H9 (cell line): ENCODE measurements at regions not wholly inside any gene's neighbourhood (a gene's known extent, or its start where the extent isn't known, plus 50 kb on each side); places are given as distances from the start of the nearest gene placed in this dataset.

Experiments used
- DNase-seq: peaks from one replicate; pipeline ENCODE4 v3.0.0-alpha.2; 2017
- H2AFZ ChIP-seq: one replicate; pipeline ENCODE4 v1.6.1; 2013; ENCODE audit warnings: mild to moderate bottlenecking, low read length, control low read depth, moderate library complexity
- H2AK5ac ChIP-seq: 2 replicates; pipeline ENCODE4 v1.6.1; 2013; ENCODE audit warnings: low read length, control low read depth, mixed read lengths; ENCODE audit not compliant: insufficient read length
- H2BK120ac ChIP-seq: one replicate; pipeline ENCODE4 v1.6.1; 2013; ENCODE audit warnings: low read depth, mild to moderate bottlenecking, low read length, control low read depth, inconsistent platforms; ENCODE audit not compliant: poor library complexity, severe bottlenecking
- H2BK12ac ChIP-seq: 2 replicates; pipeline ENCODE4 v1.6.1; 2013; ENCODE audit warnings: low read length, control low read depth, mixed read lengths, low read depth; ENCODE audit not compliant: insufficient read length
- H2BK15ac ChIP-seq: 2 replicates; pipeline ENCODE4 v1.6.1; 2013; ENCODE audit warnings: low read depth, low read length, control low read depth
- H2BK20ac ChIP-seq: one replicate; pipeline ENCODE4 v1.6.1; 2013; ENCODE audit warnings: low read depth, mild to moderate bottlenecking, low read length, control low read depth, inconsistent platforms; ENCODE audit not compliant: poor library complexity, severe bottlenecking
- H2BK5ac ChIP-seq: 2 replicates; pipeline ENCODE4 v1.6.1; 2013; ENCODE audit warnings: low read length, control low read depth, mixed read lengths; ENCODE audit not compliant: insufficient read length
- H3K14ac ChIP-seq: 2 replicates; pipeline ENCODE4 v1.6.1; 2013; ENCODE audit warnings: low read length, control low read depth; ENCODE audit not compliant: insufficient read depth
- H3K18ac ChIP-seq: 2 replicates; pipeline ENCODE4 v1.6.1; 2013; ENCODE audit warnings: low read depth, mild to moderate bottlenecking, mixed read lengths, low read length, control low read depth; ENCODE audit not compliant: insufficient read length
- H3K23ac ChIP-seq: 2 replicates; pipeline ENCODE4 v1.6.1; 2013; ENCODE audit warnings: low read length, control low read depth, mixed read lengths, low read depth; ENCODE audit not compliant: insufficient read length
- H3K23me2 ChIP-seq: 2 replicates; pipeline ENCODE4 v1.6.1; 2013; ENCODE audit warnings: low read depth, mild to moderate bottlenecking, mixed read lengths, low read length, control low read depth; ENCODE audit not compliant: insufficient read length, poor library complexity, severe bottlenecking
- H3K27ac ChIP-seq: 2 replicates; pipeline ENCODE4 v1.5.1; 2013; ENCODE audit warnings: low read length, control low read depth, mixed read lengths, low read depth; ENCODE audit not compliant: insufficient read length
- H3K27me3 ChIP-seq: 2 replicates; pipeline ENCODE4 v1.6.1; 2013; ENCODE audit warnings: low read length, control low read depth, inconsistent platforms; ENCODE audit not compliant: insufficient read depth
- H3K4ac ChIP-seq: 2 replicates; pipeline ENCODE4 v1.6.1; 2013; ENCODE audit warnings: low read depth, mild to moderate bottlenecking, control low read depth, inconsistent platforms, low read length, moderate library complexity
- H3K4me1 ChIP-seq: 2 replicates; pipeline ENCODE4 v1.6.1; 2013; ENCODE audit warnings: low read length, control low read depth, inconsistent platforms; ENCODE audit not compliant: insufficient read depth
- H3K4me2 ChIP-seq: 2 replicates; pipeline ENCODE4 v1.6.1; 2013; ENCODE audit warnings: low read length, control low read depth, mixed read lengths; ENCODE audit not compliant: insufficient read length, insufficient read depth
- H3K56ac ChIP-seq: 2 replicates; pipeline ENCODE4 v1.6.1; 2013; ENCODE audit warnings: low read depth, mild to moderate bottlenecking, mixed read lengths, low read length, control low read depth; ENCODE audit not compliant: insufficient read length
- H3K79me1 ChIP-seq: 2 replicates; pipeline ENCODE4 v1.6.1; 2013; ENCODE audit warnings: low read depth, mild to moderate bottlenecking, moderate library complexity, low read length, control low read depth, inconsistent platforms; ENCODE audit not compliant: insufficient read depth, poor library complexity, severe bottlenecking
- H3K79me2 ChIP-seq: 2 replicates; pipeline ENCODE4 v1.6.1; 2013; ENCODE audit warnings: low read length, control low read depth, inconsistent platforms; ENCODE audit not compliant: insufficient read depth
- H3K9ac ChIP-seq: 2 replicates; pipeline ENCODE4 v1.6.1; 2013; ENCODE audit warnings: low read length, control low read depth, mixed read lengths; ENCODE audit not compliant: insufficient read length; ENCODE audit errors: extremely low read depth
- H3K9me3 ChIP-seq: one replicate; pipeline ENCODE4 v1.6.1; 2013; ENCODE audit warnings: low read depth, low read length, inconsistent platforms; ENCODE audit not compliant: control insufficient read depth
- H3T11ph ChIP-seq: one replicate; pipeline ENCODE4 v1.6.1; 2013; ENCODE audit warnings: mild to moderate bottlenecking, low read length, control low read depth, inconsistent platforms
- H4K20me1 ChIP-seq: one replicate; pipeline ENCODE4 v1.6.1; 2013; ENCODE audit not compliant: control insufficient read depth, insufficient read length, insufficient read depth
- H4K5ac ChIP-seq: 2 replicates; pipeline ENCODE4 v1.6.1; 2013; ENCODE audit warnings: low read depth, mild to moderate bottlenecking, mixed read lengths, low read length, control low read depth; ENCODE audit not compliant: insufficient read length
- H4K8ac ChIP-seq: replicated peaks from 2 replicates; pipeline ENCODE4 v1.6.1; 2013; ENCODE audit warnings: low read length, control low read depth, mixed read lengths, low read depth; ENCODE audit not compliant: insufficient read length
- H4K91ac ChIP-seq: 2 replicates; pipeline ENCODE4 v1.6.1; 2013; ENCODE audit warnings: low read depth, mild to moderate bottlenecking, moderate library complexity, mixed read lengths, low read length, control low read depth; ENCODE audit not compliant: insufficient read length
- H3K27ac Mint-ChIP-seq, 3 experiments: 2 replicates in 2 of 3; 3 replicates in 1 of 3; pipeline ENCODE4 v1.8.0; 2020 to 2021; ENCODE audit warnings: mixed read lengths in 3 of 3, mild to moderate bottlenecking in 1 of 3, moderate library complexity in 1 of 3
- H3K27me3 Mint-ChIP-seq: 2 replicates; pipeline ENCODE4 v1.8.0; 2021; ENCODE audit warnings: low read depth, mild to moderate bottlenecking, moderate library complexity, mixed read lengths
- H3K36me3 Mint-ChIP-seq, 3 experiments: 2 replicates in 2 of 3; 3 replicates in 1 of 3; pipeline ENCODE4 v1.8.0; 2020 to 2021; ENCODE audit warnings: low read depth in 3 of 3, mixed read lengths in 3 of 3; ENCODE audit not compliant: insufficient read depth in 1 of 3
- H3K4me1 Mint-ChIP-seq, 2 experiments: 2 replicates each; pipeline ENCODE4 v1.8.0; 2020; ENCODE audit warnings: mixed read lengths in 2 of 2
- H3K4me3 Mint-ChIP-seq, 2 experiments: 2 replicates in 1 of 2; 3 replicates in 1 of 2; pipeline ENCODE4 v1.8.0; 2020 to 2021; ENCODE audit warnings: mild to moderate bottlenecking in 2 of 2, mixed read lengths in 2 of 2, moderate library complexity in 1 of 2
- H3K9me3 Mint-ChIP-seq, 2 experiments: 2 replicates in 1 of 2; 3 replicates in 1 of 2; pipeline ENCODE4 v1.8.0; 2020; ENCODE audit warnings: mild to moderate bottlenecking in 2 of 2, mixed read lengths in 2 of 2, moderate library complexity in 1 of 2
- WGBS: extraction: QIAGEN DNeasy Blood & Tissue Kit; methylation state at CpG from one replicate; pipeline ENCODE4 v1.1.7; 2013; ENCODE audit warnings: missing lambda C conversion rate, low lambda C conversion rate, mixed read lengths; ENCODE audit not compliant: insufficient read length; ENCODE audit errors: extremely low coverage; 5-methylcytosine and 5-hydroxymethylcytosine counted together
- TF ChIP-seq, protein P1 (sequence below): fragments of 200-600 bp; sonication (generic); conservative IDR thresholded peaks from 3 replicates; pipeline ENCODE4 v1.8.0; 2021; ENCODE audit warnings: antibody characterized with exemption, mild to moderate bottlenecking

DNA sequence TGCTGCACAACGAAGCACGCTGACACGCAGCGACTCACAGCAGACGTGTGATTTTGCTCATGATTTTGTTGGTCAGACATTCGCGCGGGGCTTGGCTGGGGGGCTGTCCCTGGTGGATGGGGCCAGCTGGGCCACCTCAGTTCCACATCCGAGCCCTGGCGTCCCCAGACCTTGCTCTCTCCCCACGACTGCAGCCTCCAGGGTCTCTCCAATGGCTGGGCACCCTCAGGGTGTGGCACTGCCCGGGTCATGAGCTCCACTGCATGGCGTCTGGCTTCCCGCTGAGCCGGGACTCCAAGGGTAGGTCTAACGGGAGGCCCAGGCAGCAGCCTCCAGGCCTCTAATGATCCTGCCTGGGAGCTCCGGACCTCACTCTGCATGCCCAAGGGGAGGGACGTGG lies 173.0 kb upstream of the AJAP1 start:
- Histone ChIP-seq H3K9me3 (peaks cover 10% of the 10 kb centered on the region), H3K4me1 (no peaks in the 10 kb centered on the region; the same call in 1 of the 2 replicates), H3K79me1 (no peaks in the 10 kb centered on the region), H3K4ac (no peak overlapping the region), H2AFZ (no peak overlapping the region), H4K8ac (no peak overlapping the region), H2BK120ac (no peak overlapping the region), H4K91ac (no peak overlapping the region), H3K23ac (no peak overlapping the region), H2AK5ac (no peak overlapping the region), H2BK15ac (no peak overlapping the region), H3K79me2 (no peaks in the 10 kb centered on the region), H3K9ac (no peak overlapping the region), H3K14ac (no peak overlapping the region; the same call in 1 of the 2 replicates), H2BK12ac (no peak overlapping the region), H3K23me2 (no peaks in the 10 kb centered on the region), H2BK20ac (no peak overlapping the region), H3K56ac (no peak overlapping the region), H2BK5ac (no peak overlapping the region), H3T11ph (no peak overlapping the region), H3K27me3 (no peaks in the 10 kb centered on the region), H4K20me1 (no peaks in the 10 kb centered on the region), H3K27ac (no peak overlapping the region), H3K18ac (no peak overlapping the region), H4K5ac (no peak overlapping the region), H3K4me2 (no peak overlapping the region)
- TF ChIP-seq, protein P1, sequence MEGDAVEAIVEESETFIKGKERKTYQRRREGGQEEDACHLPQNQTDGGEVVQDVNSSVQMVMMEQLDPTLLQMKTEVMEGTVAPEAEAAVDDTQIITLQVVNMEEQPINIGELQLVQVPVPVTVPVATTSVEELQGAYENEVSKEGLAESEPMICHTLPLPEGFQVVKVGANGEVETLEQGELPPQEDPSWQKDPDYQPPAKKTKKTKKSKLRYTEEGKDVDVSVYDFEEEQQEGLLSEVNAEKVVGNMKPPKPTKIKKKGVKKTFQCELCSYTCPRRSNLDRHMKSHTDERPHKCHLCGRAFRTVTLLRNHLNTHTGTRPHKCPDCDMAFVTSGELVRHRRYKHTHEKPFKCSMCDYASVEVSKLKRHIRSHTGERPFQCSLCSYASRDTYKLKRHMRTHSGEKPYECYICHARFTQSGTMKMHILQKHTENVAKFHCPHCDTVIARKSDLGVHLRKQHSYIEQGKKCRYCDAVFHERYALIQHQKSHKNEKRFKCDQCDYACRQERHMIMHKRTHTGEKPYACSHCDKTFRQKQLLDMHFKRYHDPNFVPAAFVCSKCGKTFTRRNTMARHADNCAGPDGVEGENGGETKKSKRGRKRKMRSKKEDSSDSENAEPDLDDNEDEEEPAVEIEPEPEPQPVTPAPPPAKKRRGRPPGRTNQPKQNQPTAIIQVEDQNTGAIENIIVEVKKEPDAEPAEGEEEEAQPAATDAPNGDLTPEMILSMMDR, result no peak
- Mint-ChIP-seq H3K36me3 (peaks cover 2 to 6% (median 2%) of the 10 kb centered on the region in 3 experiments; a peak in 4 of 7 replicates), H3K4me1 (peaks cover 7 to 9% of the 10 kb centered on the region in 2 experiments), H3K27ac (no peak overlapping the region), H3K9me3 (peaks cover 16 to 17% of the 10 kb centered on the region in 2 experiments), H3K4me3 (no peak overlapping the region), H3K27me3 (peaks cover 8% of the 10 kb centered on the region)
- no CpG with 5 or more reads among the region's 18 CpGs for WGBS
- no peak for DNase-seq
